HG03565 (cell line): ENCODE measurements at regions not wholly inside any gene's neighbourhood (a gene's known extent, or its start where the extent isn't known, plus 50 kb on each side); places are given as distances from the start of the nearest gene placed in this dataset.

Source experiments
- ATAC-seq: cut with Tn5 transposase; IDR thresholded peaks from one replicate; pipeline ENCODE4 v1.9.1; 2021; ENCODE audit warnings: mild to moderate bottlenecking, moderate library complexity; ENCODE audit not compliant: unreplicated experiment

GRCh38 chr9:1461812-1462211, 411.7 kb downstream of the DMRT2 start:
- no peak for ATAC-seq

GRCh38 chr9:1462626-1463308, 412.6 kb downstream of the DMRT2 start:
- no peak for ATAC-seq

- peak; percentile 93 for ATAC-seq
These were observed 419.8 kb downstream of the DMRT2 start for GRCh38 chr9:1469996-1470395.

- ATAC-seq = no peak
These were observed 423.9 kb downstream of the DMRT2 start for GRCh38 chr9:1473956-1474634.

GRCh38 chr9:1474671-1475070, 424.5 kb downstream of the DMRT2 start:
- ATAC-seq = no peak

GRCh38 chr9:1490341-1491232, 440.4 kb downstream of the DMRT2 start:
- ATAC-seq = peak; percentile 77

- ATAC-seq = no peak
These were observed 442.0 kb downstream of the DMRT2 start for GRCh38 chr9:1492156-1492555.

GRCh38 chr9:1495282-1496030, 445.3 kb downstream of the DMRT2 start:
- ATAC-seq = no peak

GRCh38 chr9:1505489-1505888, 455.3 kb downstream of the DMRT2 start:
- no peak for ATAC-seq

- ATAC-seq = no peak
These were observed 460.6 kb downstream of the DMRT2 start for GRCh38 chr9:1510712-1511111.

- ATAC-seq = no peak
These were observed 462.9 kb downstream of the DMRT2 start for GRCh38 chr9:1513105-1513504.

- no peak for ATAC-seq
These were observed 464.1 kb downstream of the DMRT2 start for GRCh38 chr9:1514250-1514649.

- ATAC-seq = peak; percentile 40
These were observed 464.7 kb downstream of the DMRT2 start for GRCh38 chr9:1514776-1515363.

GRCh38 chr9:1515557-1515956, 465.4 kb downstream of the DMRT2 start:
- ATAC-seq = no peak

- ATAC-seq = no peak
These were observed 471.4 kb downstream of the DMRT2 start for GRCh38 chr9:1521547-1521946.

- ATAC-seq = peak; percentile 52
These were observed 472.1 kb downstream of the DMRT2 start for GRCh38 chr9:1522219-1522767.

GRCh38 chr9:1528456-1528855, 478.3 kb downstream of the DMRT2 start:
- ATAC-seq = no peak

GRCh38 chr9:1530696-1531095, 480.5 kb downstream of the DMRT2 start:
- ATAC-seq = no peak

- no peak for ATAC-seq
These were observed 481.3 kb downstream of the DMRT2 start for GRCh38 chr9:1531424-1531823.

- no peak for ATAC-seq
These were observed 482.0 kb downstream of the DMRT2 start for GRCh38 chr9:1532171-1532570.
